MM.1S (cell line): ENCODE measurements at regions not wholly inside any gene's neighbourhood (a gene's known extent, or its start where the extent isn't known, plus 50 kb on each side); places are given as distances from the start of the nearest gene placed in this dataset.

Experiments used
- EZH2phosphoT487 ChIP-seq: fragments of 300-600 bp; sonication (generic); IDR thresholded peaks from 2 replicates; pipeline ENCODE4 v1.6.1; 2018; ENCODE audit warnings: antibody characterized with exemption, low read length
- TF ChIP-seq, protein P1 (sequence below): fragments of 300-600 bp; sonication (generic); IDR thresholded peaks from 2 replicates; pipeline ENCODE4 v1.5.1; 2016; ENCODE audit warnings: antibody characterized with exemption, low read length, mixed read lengths

DNA sequence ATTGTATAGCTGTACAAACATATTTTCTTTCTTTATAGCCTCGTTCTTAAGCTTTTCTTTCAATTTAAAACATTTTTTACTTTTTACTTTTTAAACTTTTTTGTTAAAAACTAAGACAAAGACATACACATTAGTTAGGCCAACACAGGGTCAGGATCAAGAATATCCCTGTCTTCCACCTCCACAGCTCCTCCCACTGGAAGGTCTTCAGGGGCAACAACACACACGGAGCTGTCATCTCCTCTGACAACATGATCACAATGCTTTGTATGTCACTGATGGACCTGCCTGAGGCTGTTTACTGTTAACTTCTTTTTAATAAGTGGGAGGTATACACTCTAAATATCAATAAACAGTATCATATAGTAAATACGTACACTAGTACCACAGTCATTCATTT, 191.3 kb downstream of the SYT10 start:
- TF ChIP-seq, protein P1, sequence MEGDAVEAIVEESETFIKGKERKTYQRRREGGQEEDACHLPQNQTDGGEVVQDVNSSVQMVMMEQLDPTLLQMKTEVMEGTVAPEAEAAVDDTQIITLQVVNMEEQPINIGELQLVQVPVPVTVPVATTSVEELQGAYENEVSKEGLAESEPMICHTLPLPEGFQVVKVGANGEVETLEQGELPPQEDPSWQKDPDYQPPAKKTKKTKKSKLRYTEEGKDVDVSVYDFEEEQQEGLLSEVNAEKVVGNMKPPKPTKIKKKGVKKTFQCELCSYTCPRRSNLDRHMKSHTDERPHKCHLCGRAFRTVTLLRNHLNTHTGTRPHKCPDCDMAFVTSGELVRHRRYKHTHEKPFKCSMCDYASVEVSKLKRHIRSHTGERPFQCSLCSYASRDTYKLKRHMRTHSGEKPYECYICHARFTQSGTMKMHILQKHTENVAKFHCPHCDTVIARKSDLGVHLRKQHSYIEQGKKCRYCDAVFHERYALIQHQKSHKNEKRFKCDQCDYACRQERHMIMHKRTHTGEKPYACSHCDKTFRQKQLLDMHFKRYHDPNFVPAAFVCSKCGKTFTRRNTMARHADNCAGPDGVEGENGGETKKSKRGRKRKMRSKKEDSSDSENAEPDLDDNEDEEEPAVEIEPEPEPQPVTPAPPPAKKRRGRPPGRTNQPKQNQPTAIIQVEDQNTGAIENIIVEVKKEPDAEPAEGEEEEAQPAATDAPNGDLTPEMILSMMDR = no peak
- TF ChIP-seq EZH2phosphoT487 = no peak
